Head of caudate nucleus (tissue), 42 donors: ENCODE measurements at regions not wholly inside any gene's neighbourhood (a gene's known extent, or its start where the extent isn't known, plus 50 kb on each side); places are given as distances from the start of the nearest gene placed in this dataset.

Source experiments
- DNase-seq, 42 donors: peaks; one replicate each; pipeline versions ENCODE4 v3.0.0 to v3.0.0-alpha.2; 2020 to 2021; ENCODE audit warnings: mixed read lengths in 7 of 42
- intact Hi-C: fragments of 100-400 bp; cut with DNase I; formaldehyde crosslinking; loops from one replicate; pipeline ENCODE4 v1.15.0; 2022

- peak in 13 of 42 donors; percentile 1 to 26 (median 10) for DNase-seq
- intact Hi-C loops: no loop called here
These were observed 59.3 kb upstream of the DIO3 start for GRCh38 chr14:101501858-101502615.

DNA sequence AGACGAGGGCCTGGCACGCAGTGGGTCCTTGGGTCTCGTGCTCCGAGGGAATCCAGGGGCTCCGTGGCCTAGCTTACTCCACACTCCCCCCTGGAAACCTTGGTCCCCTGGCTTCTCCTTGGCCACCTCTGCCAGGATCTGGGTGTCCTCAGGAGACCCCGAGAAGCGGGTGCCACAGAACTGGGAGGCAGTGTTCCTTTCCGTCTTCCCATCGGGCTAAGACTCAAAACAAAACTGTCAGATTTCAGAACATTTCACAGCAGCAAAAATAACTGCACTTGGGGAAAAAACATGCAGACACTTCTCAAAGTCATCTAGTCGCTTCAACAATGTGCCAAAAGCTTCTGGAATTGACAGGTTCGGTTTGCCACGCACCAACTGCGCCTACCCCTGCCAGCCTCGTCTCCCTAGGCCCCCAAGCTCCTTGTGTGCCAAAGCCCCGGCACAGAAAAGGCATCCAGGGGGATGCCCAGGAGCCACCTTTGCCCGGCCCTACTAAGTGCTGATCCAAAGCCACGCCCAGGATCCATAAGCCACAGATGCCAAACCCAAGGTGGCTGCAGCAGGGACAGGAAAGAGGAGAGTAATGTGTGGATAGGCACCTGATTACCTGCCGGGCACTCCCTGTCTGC lies 58.4 kb upstream of the DIO3 start:
- peak in 33 of 42 donors; percentile 18 to 79 (median 52) for DNase-seq
- intact Hi-C loops: no loop called here

DNA sequence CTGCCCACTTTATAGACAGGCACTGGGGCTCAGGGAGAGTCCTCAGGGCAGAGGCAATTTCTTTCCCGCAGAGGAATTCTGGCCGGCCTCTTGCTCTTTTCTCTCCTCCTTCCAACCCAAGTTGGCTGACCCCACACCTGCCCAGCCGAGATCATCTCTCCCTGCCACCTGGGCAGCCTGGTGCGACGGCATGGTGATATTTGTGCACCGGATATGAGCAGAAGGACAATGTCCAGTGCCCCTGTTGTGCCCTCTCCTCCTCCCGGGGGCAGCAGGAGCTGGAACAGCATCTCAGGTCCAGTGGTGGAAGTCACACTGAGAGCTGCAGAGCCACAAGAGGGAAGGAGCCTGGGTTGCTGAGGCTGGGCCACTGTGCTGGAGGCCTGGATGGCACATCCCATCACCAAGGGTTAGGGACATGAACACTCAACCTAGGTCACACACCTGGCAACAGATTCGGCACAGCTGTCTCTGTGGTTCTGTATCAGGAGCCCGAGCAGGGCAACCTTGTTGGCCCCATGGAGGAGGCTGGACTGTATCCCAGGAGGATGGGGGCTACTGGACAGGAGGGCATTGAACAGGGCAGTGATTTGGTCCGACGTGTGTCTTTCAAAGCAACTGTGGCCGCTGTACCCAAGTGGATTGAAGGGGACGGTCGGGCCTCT lies 57.7 kb upstream of the DIO3 start:
- intact Hi-C loops: no loop called here
- DNase-seq: peak in 16 of 42 donors; percentile 3 to 31 (median 12)

DNA sequence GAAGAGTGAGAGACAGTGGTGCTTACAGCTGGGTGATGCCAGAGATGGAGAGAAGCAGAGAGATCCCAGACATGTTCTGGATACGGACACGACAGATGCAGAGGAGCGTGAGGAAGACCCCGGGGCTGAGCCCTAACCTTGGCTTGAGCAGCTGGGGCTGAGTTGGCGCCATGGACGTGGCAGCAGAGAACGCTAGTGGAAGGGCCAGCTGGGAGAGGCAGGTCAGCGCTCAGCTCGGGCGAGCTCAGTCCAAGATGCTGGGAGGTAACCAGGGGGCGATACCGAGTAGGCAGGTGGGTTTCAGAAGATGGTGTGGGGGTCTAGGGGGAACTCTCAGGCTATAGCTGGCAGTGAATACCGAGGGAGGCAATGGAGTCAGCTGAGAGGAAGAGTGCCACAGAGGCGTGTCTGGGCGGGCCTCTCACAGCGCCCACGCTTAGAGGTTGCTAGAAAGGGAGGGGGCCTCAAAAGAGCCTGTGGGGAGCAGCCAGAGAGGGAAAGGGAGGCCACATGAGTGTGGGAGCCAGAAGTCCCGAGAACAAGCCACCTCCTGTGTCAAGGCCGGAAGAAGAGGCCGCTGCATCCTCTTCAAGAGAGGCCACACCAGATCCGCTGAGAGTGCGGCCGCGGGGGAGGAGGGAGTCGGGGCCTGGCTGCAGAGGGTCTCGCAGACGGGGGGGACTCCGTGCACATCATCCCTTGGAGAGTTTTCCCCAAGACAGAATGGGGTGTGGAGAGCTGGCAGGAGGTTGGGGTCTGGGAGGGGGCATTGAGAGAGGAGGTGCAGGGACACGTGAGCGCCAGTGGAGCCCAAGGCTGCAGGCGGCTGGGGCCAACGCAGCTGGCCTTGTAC lies 57.0 kb upstream of the DIO3 start:
- intact Hi-C loops: no loop called here
- peak in 18 of 42 donors; percentile 1 to 36 (median 10) for DNase-seq

GRCh38 chr14:101505236-101505970 lies 55.9 kb upstream of the DIO3 start:
- peak in 23 of 42 donors; percentile 1 to 48 (median 13) for DNase-seq

DNA sequence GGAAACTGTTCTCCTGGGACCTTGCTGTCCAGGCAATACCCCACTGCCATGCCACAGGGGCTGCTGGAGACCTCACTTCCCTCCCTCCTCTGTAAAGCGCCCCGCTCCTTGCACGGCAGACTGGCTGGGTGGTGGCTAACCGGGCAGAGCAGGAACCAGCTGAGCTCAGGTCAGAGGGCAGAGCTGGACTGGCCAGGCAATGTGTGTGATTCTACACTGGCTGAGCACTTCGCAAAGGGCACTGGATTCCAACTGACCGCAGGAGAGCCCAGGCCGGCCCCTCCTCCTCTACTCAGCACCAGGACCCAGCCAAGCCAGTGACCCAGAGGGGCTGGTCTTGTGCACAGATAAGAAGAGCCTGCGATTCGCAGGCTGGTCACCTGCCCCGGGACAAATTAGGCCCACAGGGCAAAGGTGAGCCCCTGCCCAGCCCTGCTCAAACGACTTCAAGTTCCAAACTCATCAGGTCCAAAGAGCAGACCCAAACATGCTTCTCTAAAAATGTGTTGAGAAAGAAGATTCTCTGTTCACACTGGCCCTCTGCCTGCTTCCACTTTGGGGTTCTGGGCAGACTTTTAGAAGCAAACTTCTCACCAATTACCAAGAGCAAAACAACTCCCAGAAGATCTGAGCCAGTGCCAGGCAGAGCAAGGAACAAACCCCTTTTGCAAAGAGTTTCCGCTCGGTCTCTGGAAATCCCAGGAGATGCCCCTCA lies 54.9 kb upstream of the DIO3 start:
- intact Hi-C loops: no loop called here
- DNase-seq: peak in 23 of 42 donors; percentile 4 to 38 (median 13)

More at GRCh38 chr14:101505236-101505970, 55.9 kb upstream of the DIO3 start:
- intact Hi-C loops: no loop called here

DNA sequence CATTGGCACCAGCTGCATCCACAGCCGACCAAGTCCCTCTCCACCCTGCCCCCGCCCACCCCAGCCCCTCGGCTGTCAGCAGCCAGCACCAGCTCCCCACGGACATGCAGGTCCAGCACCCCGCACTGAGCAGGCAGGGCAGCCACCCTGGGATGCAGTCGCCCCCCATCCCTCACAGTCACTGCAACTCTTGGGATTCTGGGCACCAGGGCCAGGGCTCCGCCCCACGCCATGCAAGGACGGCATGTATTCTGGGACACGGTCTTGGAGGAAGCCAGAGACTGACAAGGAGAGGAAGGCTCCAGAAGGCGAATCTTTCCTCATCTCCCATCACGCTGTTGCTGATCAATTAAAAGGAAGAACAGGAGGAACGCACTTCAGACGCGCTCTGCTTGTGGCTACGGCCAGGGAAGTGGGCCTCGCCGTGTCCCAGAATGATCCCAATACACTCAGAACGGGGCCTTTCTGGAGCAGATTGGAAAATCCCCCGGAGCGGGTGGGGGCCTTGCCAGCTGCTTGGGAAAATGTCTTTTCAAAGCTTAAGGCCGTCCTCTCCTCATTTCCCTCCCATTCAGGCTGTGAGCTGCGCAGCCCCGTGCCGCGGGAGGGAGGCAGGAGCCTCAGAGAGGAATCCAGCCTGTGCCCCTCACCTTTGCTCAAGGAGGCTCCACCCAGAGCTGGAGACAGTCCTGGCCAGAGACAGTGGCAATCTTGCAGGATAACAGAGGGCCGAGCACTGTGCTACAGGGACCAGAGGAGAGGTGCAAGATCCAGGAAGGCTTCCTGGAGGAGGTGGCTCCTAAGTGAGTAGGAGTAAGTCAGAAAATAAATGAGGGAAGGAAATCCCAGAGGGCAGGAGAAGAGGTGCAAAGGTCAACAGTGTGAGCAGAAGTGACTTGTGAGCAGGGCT lies 54.1 kb upstream of the DIO3 start:
- intact Hi-C loops: no loop called here
- DNase-seq: peak in 25 of 42 donors; percentile 0 to 53 (median 21)

GRCh38 chr14:101507836-101508150 lies 53.5 kb upstream of the DIO3 start:
- intact Hi-C loops: no loop called here
- peak in 14 of 42 donors; percentile 1 to 19 (median 4) for DNase-seq

- intact Hi-C loops: no loop called here
- peak in 17 of 42 donors; percentile 0 to 27 (median 8) for DNase-seq
These were observed 52.9 kb upstream of the DIO3 start for GRCh38 chr14:101508196-101508947.

DNA sequence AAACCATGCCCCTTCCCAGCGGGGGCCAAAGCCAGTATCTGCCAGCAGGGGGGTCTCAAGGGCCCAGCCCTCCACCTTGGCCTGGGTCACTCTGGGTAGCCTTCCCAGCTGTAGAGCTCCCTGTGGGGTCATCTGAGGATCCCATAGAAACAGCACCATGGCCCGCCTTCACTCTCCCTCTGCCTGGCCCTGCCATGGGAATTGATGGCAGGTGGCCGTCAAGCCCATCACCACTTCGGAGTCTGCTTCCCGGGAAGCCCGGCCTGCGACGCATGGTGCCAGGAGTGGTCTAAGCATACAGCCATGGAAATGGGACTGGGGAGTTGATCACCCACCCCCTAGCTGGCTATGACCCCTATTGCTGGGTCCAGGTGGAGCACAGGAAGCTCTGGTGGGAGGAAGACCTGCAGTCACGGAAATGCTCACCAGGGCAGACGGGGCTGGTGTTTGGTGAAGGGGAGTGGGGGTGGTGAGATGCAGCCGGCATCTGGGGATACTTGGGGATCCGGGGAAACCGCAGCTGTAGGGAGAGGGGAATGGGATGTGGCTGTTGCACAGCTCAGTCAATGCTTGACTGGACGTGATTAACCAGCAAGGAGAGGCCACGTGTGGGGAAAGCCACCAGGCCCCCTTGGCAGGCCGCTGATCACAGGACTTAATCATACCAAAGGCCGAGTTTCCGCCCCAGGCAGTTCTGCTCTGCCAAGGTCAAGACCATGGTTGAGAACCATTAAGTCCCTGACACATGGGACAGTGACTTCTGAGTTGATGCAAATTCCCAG lies 52.2 kb upstream of the DIO3 start:
- peak in 15 of 42 donors; percentile 2 to 31 (median 6) for DNase-seq
- intact Hi-C loops: no loop called here

DNA sequence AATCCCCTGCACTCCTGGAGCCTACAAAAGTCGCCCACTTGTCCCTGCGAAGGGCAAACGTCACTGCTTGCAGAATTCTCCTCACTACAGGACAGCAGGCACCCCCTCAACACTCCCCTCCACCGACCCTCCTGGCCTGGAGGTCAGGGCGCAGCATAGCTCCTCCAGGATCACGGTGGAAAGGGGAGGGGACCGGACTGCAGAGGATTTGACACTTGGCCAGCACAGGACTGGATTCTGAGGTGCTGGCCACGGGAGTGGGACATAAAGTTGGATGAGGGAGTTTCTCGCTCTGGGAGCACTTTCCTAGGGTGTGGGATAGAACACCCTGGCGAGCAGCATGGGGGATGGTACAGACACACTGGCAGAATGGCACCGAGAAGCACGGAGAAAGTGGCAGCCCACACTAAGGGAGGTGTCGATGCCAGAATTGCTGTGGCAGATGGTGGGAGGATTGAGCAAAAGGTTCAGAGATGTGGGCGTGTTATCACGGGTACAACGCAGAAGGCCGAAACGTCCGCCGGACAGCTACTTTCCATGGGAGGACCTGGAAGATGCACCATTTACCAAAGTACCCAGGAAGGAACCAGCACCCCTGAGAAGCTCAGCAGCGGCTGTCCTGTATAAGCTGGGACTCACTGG lies 51.4 kb upstream of the DIO3 start:
- intact Hi-C loops: no loop called here
- peak in 34 of 42 donors; percentile 27 to 87 (median 58) for DNase-seq

DNA sequence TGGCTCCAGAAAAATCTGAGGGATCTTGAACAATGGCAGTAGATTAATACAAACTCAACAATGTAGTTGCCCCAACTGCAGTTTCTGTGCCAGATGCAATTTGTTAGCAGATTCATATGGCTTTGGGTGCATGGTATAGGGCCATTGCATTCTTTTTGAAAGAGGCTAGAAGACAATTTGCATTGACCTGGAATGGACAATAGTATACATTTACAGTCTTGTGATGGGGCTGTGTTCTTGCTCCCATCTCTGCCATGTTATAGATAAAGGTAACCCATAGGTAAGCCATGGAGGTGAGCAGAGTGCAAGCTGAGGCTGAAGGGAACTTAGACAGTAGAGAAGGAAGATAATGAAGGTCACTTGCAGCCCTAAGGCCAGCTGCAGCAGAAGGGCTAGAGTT lies 50.1 kb upstream of the DIO3 start:
- intact Hi-C loops: no loop called here
- no peak for DNase-seq
